Gastrocnemius medialis (tissue), 4 donors: ENCODE measurements at regions not wholly inside any gene's neighbourhood (a gene's known extent, or its start where the extent isn't known, plus 50 kb on each side); places are given as distances from the start of the nearest gene placed in this dataset.
A peak's percentile ranks its signal among the peaks of the same experiment; 100 is the strongest.

Experiments
- ATAC-seq, 2 donors: fragments of 150-250 bp; one replicate each; pipeline ENCODE4 v1.9.1; 2016
- DNase-seq, 2 donors: peaks; one replicate each; pipeline ENCODE4 v3.0.0-alpha.2; 2019
- H3K27ac ChIP-seq, 4 donors: fragments of 200-600 bp; sonication (generic); 1 replicate in 1 of 4; 2 replicates in 3 of 4; pipeline ENCODE4 v1.5.1; 2016 to 2018; ENCODE audit warnings: mild to moderate bottlenecking in 2 of 4, moderate library complexity in 1 of 4
- H3K27me3 ChIP-seq, 3 donors: fragments of 200-600 bp; sonication (generic) in 2 of 3; 1 replicate in 1 of 3; 2 replicates in 2 of 3; pipeline versions ENCODE4 v1.5.1 to v1.6.0; 2016 to 2019; ENCODE audit warnings: mild to moderate bottlenecking in 1 of 3, moderate library complexity in 1 of 3
- H3K36me3 ChIP-seq, 2 donors: fragments of 200-600 bp; sonication (generic) in 1 of 2; one replicate each; pipeline ENCODE4 v1.5.1; 2017 to 2018
- H3K4me1 ChIP-seq, 2 donors: fragments of 200-600 bp; sonication (generic) in 1 of 2; one replicate each; pipeline ENCODE4 v1.5.1; 2016 to 2017; ENCODE audit warnings: mild to moderate bottlenecking in 2 of 2
- H3K4me3 ChIP-seq, 4 donors: fragments of 200-600 bp; sonication (generic) in 3 of 4; 1 replicate in 1 of 4; 2 replicates in 3 of 4; pipeline ENCODE4 v1.5.1; 2016 to 2019; ENCODE audit warnings: mild to moderate bottlenecking in 2 of 4
- H3K9me3 ChIP-seq, 3 donors: fragments of 200-600 bp; sonication (generic) in 2 of 3; 1 replicate in 1 of 3; 2 replicates in 2 of 3; pipeline ENCODE4 v1.5.1; 2016 to 2019
- CTCF ChIP-seq, 5 experiments: fragments of 450-650 bp in 3 of 5; fragments of 200-600 bp in 2 of 5; sonication (generic) in 2 of 5; IDR thresholded peaks in 4 of 5; conservative IDR thresholded peaks in 1 of 5; 1 replicate in 4 of 5; 2 replicates in 1 of 5; pipeline ENCODE4 v1.5.1; 2016 to 2019; ENCODE audit warnings: antibody characterized with exemption in 5 of 5, mild to moderate bottlenecking in 3 of 5, moderate library complexity in 3 of 5
- POLR2A ChIP-seq, 2 donors: fragments of 450-650 bp; IDR thresholded peaks; one replicate each; pipeline ENCODE4 v1.6.1; 2017; ENCODE audit warnings: antibody characterized with exemption in 2 of 2, mild to moderate bottlenecking in 2 of 2, moderate library complexity in 2 of 2
- in situ Hi-C, 4 donors: fragments of 200-750 bp; cut with MboI; loops; one replicate each; pipeline versions ENCODE4 v1.15.0 to v1.8.0; 2017; ENCODE audit warnings: low sequenced_read_pairs in 4 of 4
- intact Hi-C: fragments of 100-400 bp; cut with DNase I; formaldehyde crosslinking; loops from one replicate; pipeline ENCODE4 v1.15.1; 2023; ENCODE audit warnings: low total_unique reads

- Histone ChIP-seq H3K9me3 (no peaks in the 10 kb centered on the region), H3K4me1 (no peaks in the 10 kb centered on the region), H3K36me3 (no peaks in the 10 kb centered on the region), H3K27ac (no peak overlapping the region), H3K27me3 (no peaks in the 10 kb centered on the region), H3K4me3 (no peak overlapping the region)
- in situ Hi-C loops (no loop called here), intact Hi-C loops (no loop called here)
- no peak for DNase-seq
- TF ChIP-seq CTCF (IDR thresholded peaks at IDR 0.05 in 4 of 5, conservative IDR thresholded peaks at IDR 0.05 in 1 of 5) (peak in 2 of 5 experiments; percentile 9 to 27), POLR2A (IDR thresholded peaks at IDR 0.05) (no peak)
- ATAC-seq = no peak
These were observed 75.4 kb upstream of the HNMT start for GRCh38 chr2:137888845-137889244.

- in situ Hi-C loops = no loop called here
- no peaks in the 10 kb centered on the region for H3K4me1 ChIP-seq
These were observed 71.5 kb upstream of the HNMT start for GRCh38 chr2:137892739-137893138.

GRCh38 chr2:137893145-137893544 is 71.1 kb upstream of the HNMT start:
- in situ Hi-C loops = no loop called here
- Histone ChIP-seq H3K27me3 (no peaks in the 10 kb centered on the region), H3K27ac (no peak overlapping the region), H3K36me3 (no peaks in the 10 kb centered on the region), H3K4me3 (no peak overlapping the region), H3K9me3 (no peaks in the 10 kb centered on the region), H3K4me1 (no peaks in the 10 kb centered on the region)
- intact Hi-C loops = no loop called here
- no peak for ATAC-seq
- DNase-seq = no peak
- no peak for TF ChIP-seq POLR2A (IDR thresholded peaks at IDR 0.05)
- TF ChIP-seq CTCF (IDR thresholded peaks at IDR 0.05 in 4 of 5, conservative IDR thresholded peaks at IDR 0.05 in 1 of 5) = no peak

More at GRCh38 chr2:137892739-137893138, 71.5 kb upstream of the HNMT start:
- intact Hi-C loops = no loop called here
- TF ChIP-seq POLR2A (IDR thresholded peaks at IDR 0.05) (no peak), CTCF (IDR thresholded peaks at IDR 0.05 in 4 of 5, conservative IDR thresholded peaks at IDR 0.05 in 1 of 5) (no peak)
- DNase-seq (no peak), ATAC-seq (no peak)
- Histone ChIP-seq H3K27me3 (no peaks in the 10 kb centered on the region), H3K4me3 (no peak overlapping the region), H3K9me3 (no peaks in the 10 kb centered on the region), H3K36me3 (no peaks in the 10 kb centered on the region), H3K27ac (no peak overlapping the region)

GRCh38 chr2:137896467-137896866 is 67.8 kb upstream of the HNMT start:
- TF ChIP-seq CTCF (IDR thresholded peaks at IDR 0.05 in 4 of 5, conservative IDR thresholded peaks at IDR 0.05 in 1 of 5) = no peak
- no peak for TF ChIP-seq POLR2A (IDR thresholded peaks at IDR 0.05)
- H3K36me3 ChIP-seq = no peaks in the 10 kb centered on the region
- H3K4me1 ChIP-seq = no peaks in the 10 kb centered on the region
- no peak for ATAC-seq
- H3K4me3 ChIP-seq = no peak overlapping the region
- in situ Hi-C loops = no loop called here
- H3K27me3 ChIP-seq = no peaks in the 10 kb centered on the region
- intact Hi-C loops = no loop called here
- H3K27ac ChIP-seq = no peak overlapping the region
- H3K9me3 ChIP-seq = no peaks in the 10 kb centered on the region
- no peak for DNase-seq

- ATAC-seq (no peak), DNase-seq (no peak)
- Histone ChIP-seq H3K9me3 (no peaks in the 10 kb centered on the region), H3K4me1 (no peaks in the 10 kb centered on the region), H3K4me3 (no peak overlapping the region), H3K27me3 (no peaks in the 10 kb centered on the region), H3K36me3 (no peaks in the 10 kb centered on the region), H3K27ac (no peak overlapping the region)
- intact Hi-C loops (no loop called here), in situ Hi-C loops (no loop called here)
- no peak for TF ChIP-seq CTCF (IDR thresholded peaks at IDR 0.05 in 4 of 5, conservative IDR thresholded peaks at IDR 0.05 in 1 of 5)
- no peak for TF ChIP-seq POLR2A (IDR thresholded peaks at IDR 0.05)
These were observed 67.2 kb upstream of the HNMT start for GRCh38 chr2:137897082-137897481.
